HG02763 (cell line): ENCODE measurements at regions not wholly inside any gene's neighbourhood (a gene's known extent, or its start where the extent isn't known, plus 50 kb on each side); places are given as distances from the start of the nearest gene placed in this dataset.
"Not testable (repeated sequence)": the region's sequence is repeated elsewhere in the genome, so short reads cannot be mapped to it uniquely, and the experiment has no call there.

ENCODE experiments used
- ATAC-seq: cut with Tn5 transposase; IDR thresholded peaks from one replicate; pipeline ENCODE4 v1.9.1; 2021; ENCODE audit warnings: mild to moderate bottlenecking, moderate library complexity; ENCODE audit not compliant: unreplicated experiment

GRCh38 chr10:8278099-8278498 lies 223.6 kb downstream of the GATA3 start:
- no peak for ATAC-seq

DNA sequence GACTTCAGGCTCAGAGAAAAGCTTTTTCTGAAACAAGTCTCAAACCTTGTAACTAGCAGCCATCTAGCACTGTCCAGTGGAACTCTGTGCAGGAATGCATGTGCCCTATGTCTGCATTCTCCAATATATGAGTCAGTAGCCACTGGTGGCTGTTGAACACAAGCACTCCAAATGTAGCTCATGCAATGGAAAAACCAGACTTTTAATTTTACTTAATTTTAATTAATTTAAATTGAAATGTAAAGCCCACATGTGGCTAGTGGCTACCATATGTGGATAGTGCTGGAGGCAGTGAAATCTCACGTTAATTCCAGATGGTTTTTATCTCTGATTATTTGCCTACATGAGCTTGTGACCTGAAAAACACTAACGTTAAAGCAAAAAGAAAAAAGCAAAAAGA lies 225.1 kb downstream of the GATA3 start:
- ATAC-seq = no peak

DNA sequence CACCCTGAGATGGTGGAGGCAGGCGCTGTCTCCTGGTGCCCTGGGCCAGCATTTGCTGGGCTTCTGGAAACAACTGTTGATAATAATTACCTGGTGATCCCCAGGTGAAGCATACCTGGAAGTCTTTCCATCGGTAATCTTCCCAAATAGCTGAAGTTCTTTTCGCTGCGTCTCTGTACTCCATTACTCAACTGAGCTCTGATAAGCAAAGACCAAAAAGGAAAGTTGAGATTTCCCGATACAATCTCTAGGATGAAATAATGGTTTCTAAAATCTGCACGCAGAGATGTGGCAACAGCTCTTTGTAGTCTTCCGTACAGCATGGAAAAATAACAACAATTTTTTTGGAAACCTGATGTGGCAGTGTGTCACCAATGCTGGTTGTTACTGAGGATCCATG lies 226.5 kb downstream of the GATA3 start:
- no peak for ATAC-seq

DNA sequence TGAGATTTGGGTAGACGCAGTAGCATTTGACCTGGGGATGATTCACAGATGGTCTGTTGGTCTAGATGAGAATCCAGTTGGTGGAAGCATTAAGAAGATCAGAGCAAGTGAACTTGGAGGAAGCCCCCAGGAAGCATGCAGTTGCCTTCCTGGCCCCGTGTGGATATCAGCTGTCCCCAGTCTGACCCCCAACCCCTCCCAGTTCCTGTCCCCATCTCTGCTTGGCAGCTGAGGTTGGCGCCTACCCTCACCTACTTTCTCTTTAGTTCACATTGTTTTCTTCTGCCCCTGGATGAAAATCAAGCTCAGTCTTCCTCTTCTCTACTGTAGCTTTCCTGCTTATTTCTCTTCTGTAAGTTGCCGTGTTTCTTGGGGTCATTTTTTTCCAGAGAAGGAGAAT lies 227.9 kb downstream of the GATA3 start:
- ATAC-seq = no peak

DNA sequence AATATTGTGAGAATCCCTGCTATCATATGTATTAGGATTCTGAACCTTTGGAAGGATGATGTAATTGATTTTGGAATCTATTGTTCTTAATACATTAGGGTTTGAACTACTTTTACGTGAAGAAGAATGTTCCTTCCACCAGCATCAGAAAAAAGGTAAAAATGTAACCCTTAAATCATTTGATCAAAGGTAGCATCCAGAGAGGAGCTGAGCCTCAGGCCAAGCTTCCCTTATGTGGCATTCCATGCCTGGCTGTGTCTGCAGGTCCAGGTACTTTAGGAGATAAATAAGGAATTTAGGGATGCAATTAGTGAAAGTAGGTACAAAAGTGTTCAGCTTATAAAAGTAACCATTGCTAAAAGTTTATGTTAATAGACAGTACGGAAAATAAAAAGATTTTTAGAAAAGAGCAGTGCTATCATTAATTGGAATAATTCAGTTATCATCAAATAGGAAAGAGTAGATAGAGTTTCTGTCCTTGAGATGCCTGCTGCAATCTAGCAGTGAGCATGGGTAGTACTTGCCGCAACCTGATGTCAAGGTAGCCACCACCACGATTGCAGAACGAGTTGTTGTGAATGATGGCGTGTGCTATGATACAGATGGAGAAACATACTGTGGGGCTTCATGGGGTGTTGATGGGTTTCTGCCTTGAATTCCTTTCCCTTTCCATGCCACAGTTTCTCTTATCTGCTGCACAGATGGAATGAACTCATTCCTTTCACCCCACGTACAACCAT lies 228.8 kb downstream of the GATA3 start:
- ATAC-seq = no peak

- no peak for ATAC-seq
Measured at GRCh38 chr10:8283986-8284385, 229.5 kb downstream of the GATA3 start.

- ATAC-seq = not testable (repeated sequence)
Measured at GRCh38 chr10:8285970-8286369, 231.5 kb downstream of the GATA3 start.

GRCh38 chr10:8288600-8288999 lies 234.1 kb downstream of the GATA3 start:
- no peak for ATAC-seq

GRCh38 chr10:8289186-8289924 lies 234.9 kb downstream of the GATA3 start:
- no peak for ATAC-seq

DNA sequence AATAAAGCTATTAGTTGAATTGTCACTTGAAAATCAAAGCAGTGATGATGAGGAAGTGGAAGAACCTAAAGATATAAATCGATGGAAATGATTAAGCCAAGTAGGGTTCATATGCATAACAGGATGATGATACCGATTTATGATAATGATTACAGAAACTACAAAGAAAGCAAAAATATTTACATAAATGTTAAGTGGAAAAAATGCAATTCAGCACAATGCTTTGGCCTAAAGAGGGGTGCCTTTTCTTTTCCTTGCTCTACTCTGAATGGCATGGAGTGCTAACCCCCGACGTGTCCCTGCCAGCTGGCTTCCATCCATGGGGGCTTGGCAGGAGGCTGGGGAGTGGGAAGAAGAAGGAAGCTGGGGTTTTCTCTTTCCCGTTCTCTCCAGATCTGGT lies 240.3 kb downstream of the GATA3 start:
- no peak for ATAC-seq

DNA sequence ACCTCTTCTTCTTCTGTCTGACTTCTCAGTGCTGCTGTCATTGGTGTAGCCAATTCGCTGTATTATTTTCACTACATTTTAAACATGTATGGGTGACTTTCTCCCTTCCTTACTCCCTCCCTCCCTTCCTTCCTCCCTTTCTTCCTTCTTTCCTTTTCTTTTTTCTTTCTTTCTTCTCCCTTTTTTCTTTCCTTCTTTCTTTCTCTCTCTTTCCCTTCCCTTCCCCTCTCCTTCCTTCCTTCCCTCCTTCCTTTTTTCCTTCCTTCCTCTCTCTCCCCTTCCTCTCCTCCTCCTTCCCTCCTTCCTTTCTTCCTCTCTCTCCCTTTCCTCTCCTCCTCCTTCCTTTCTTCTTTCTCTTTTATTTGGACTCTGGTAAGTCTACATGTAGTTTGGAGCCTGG lies 240.8 kb downstream of the GATA3 start:
- ATAC-seq = no peak

- ATAC-seq = no peak
Measured at GRCh38 chr10:8296090-8296733, 241.7 kb downstream of the GATA3 start.

DNA sequence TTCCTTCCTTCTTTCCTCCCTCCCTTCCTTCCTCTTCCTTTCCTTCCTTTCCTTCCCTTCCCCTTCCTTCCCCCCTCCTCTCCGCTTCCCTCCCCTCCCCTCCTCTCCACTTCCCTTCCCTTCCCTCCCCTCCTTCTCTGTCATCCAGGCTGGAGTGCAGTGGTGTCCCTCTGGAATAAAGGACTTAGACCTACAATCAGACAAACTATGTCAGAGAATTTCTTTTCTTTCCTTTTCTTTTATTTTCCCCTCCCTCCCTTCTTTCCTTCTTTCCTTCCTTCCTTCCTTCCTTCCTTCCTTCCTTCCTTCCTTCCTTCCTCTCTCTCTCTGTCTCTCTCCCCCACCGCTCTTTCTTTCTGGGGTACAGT lies 242.2 kb downstream of the GATA3 start:
- ATAC-seq = no peak

DNA sequence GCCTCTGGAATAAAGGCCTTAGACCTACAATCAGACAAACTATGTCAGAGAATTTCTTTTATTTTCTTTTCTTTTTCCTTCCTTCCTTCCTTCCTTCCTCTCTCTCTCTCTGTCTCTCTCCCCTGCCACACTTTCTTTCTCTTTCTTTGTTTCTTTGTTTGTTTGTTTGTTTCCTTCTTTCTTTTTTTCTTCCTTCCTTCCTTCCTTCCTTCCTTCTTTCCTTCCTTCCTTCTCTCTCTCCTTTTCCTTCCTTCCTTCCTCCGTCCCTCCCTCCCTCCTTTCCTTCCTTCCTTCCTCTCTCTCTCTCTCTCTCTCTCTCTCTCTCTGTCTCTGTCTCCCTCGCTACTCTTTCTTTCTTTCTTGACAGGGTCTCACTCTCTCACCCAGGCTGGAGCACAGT lies 242.6 kb downstream of the GATA3 start:
- ATAC-seq = no peak

- ATAC-seq = no peak
Measured at GRCh38 chr10:8297959-8298358, 243.5 kb downstream of the GATA3 start.

DNA sequence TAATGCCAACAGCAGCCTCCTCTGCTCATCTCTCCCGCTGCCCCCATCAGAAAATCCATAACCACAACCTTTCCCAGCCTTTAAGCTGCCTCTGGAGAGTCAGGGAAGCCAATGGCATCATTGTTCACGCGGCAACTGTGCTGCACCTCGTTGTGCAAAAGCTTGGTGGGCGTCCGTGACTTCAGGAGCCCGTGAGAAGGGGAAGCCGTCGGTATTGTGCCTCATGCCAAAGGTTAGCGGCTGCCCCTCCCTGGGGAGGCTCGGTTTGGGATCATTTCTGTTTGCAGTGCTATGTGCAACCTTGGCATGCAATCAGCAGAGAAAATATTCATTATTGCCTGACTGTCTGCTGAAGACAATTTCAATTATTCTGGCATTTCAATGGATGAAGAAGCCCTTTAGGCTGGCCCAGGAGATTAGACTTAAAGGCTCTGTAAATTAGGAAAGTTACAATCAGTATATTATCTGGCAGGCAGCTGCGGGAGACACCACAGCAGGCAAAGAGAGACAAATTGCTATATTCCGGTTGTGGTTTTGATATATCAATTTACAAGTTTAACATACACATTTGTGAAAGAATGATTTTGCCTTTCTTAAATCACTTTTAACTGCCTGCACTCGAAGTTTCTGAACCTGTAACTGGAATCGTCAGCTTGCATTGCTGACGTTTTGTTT lies 244.5 kb downstream of the GATA3 start:
- ATAC-seq = no peak

DNA sequence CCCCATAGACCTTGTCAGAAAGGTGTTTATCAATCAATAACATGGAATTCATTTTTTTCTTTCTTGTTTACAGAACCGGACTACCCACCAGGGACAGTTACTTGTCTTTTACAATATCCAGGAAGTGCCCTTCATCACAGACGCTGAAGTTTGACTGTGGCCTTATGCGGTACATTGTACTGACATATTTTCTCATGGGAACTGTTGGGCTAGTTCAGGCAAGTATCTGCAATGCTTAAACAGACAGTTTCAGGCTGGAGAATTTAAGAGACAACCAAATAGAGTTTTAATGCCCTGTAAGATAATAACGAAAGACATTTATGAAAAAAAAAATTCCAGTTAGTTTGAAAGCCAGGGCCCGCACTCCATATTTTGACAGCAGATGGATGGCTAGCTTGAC lies 246.4 kb downstream of the GATA3 start:
- no peak for ATAC-seq

GRCh38 chr10:8301333-8301732 lies 246.8 kb downstream of the GATA3 start:
- no peak for ATAC-seq

DNA sequence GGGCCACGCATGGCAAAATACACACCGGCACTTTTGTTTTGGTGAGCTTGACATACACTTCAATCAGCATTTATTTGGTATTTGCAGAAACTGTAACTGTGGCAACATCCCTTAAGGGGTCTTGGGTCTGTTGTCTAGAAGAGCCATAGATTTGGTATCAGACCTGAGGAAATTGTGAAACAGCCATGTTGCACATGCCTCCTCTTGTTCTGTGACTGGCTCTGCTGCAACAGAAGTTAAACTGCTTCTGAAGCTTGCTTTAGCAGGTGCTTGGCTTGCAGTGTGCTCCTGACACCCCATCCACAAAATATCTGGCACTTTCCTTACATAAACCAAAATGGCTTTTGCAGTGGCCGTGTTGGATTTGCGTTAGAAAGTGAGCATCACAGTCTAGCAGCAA lies 247.3 kb downstream of the GATA3 start:
- no peak for ATAC-seq

GRCh38 chr10:8302565-8302964 lies 248.1 kb downstream of the GATA3 start:
- no peak for ATAC-seq

GRCh38 chr10:8304861-8305260 lies 250.4 kb downstream of the GATA3 start:
- ATAC-seq = no peak
